HCT116 (cell line): ENCODE measurements at regions not wholly inside any gene's neighbourhood (a gene's known extent, or its start where the extent isn't known, plus 50 kb on each side); places are given as distances from the start of the nearest gene placed in this dataset.

Source experiments
- ATAC-seq: fragments of 200-7000 bp; cut with Tn5 transposase; 2 replicates; pipeline ENCODE4 v1.9.1; 2020; ENCODE audit warnings: mild to moderate bottlenecking, moderate library complexity
- BruUV-seq: library from RNA; stranded (reverse); fragments of 400-500 nt; replicated peaks from 2 replicates; lab custom pipeline; 2021; lab: Mats Ljungman, UMichigan
- CTCF ChIA-PET: fragments of 300-600 bp; sonication (Branson Sonifier 250); formaldehyde crosslinking; loops from one replicate; lab custom pipeline; 2021; ENCODE audit warnings: antibody characterized with exemption; lab: Charles Lee
- POLR2A ChIA-PET: fragments of 300-600, 350-600 bp; sonication (Branson Sonifier 250); formaldehyde crosslinking; loops from one replicate; lab custom pipeline; 2021; ENCODE audit warnings: antibody characterized with exemption; lab: Charles Lee
- RAD21 ChIA-PET, 2 experiments: fragments of 300-600 bp; sonication (Branson Sonifier 250); formaldehyde crosslinking; loops; one replicate each; lab custom pipeline; 2023; ENCODE audit warnings: low total read pairs in 2 of 2; ENCODE audit not compliant: uncharacterized antibody in 2 of 2, unreplicated experiment in 2 of 2, low non-redundant PET in 1 of 2; lab: Charles Lee
- DNase-seq: peaks from one replicate; pipeline ENCODE4 v3.0.0-alpha.2; 2010; ENCODE audit warnings: low read depth, low spot score
- H2AFZ ChIP-seq: fragments of 200-600 bp; shearing (Covaris generic), sonication (generic); 2 replicates; pipeline ENCODE4 v1.6.1; 2017; ENCODE audit warnings: low read depth, mixed run types, mixed read lengths, antibody characterized with exemption, low read length; ENCODE audit not compliant: poor library complexity, severe bottlenecking
- H3K27ac ChIP-seq: 2 replicates; pipeline ENCODE4 v1.5.1; 2012; ENCODE audit warnings: low read depth, low read length
- H3K27me3 ChIP-seq: fragments of 200-600 bp; sonication (generic); 2 replicates; pipeline ENCODE4 v1.6.1; 2016; ENCODE audit warnings: mixed run types, low read length, mixed read lengths; ENCODE audit not compliant: insufficient read depth
- H3K36me3 ChIP-seq, 2 experiments: fragments of 200-500 bp in 1 of 2; fragments of 200-600 bp in 1 of 2; sonication (Bioruptor generic) in 1 of 2; sonication (generic) in 1 of 2; 2 replicates each; pipeline versions ENCODE4 v1.5.1 to v1.6.1; 2014 to 2016; ENCODE audit warnings: low read length in 2 of 2, inconsistent platforms in 1 of 2, mixed read lengths in 1 of 2, mixed run types in 1 of 2; ENCODE audit not compliant: insufficient read depth in 2 of 2, control insufficient read depth in 1 of 2
- H3K4me1 ChIP-seq, 2 experiments: fragments of 200-600 bp in 1 of 2; sonication (generic) in 1 of 2; 2 replicates each; pipeline versions ENCODE4 v1.5.1 to v1.6.1; 2012 to 2017; ENCODE audit warnings: low read length in 2 of 2, inconsistent platforms in 1 of 2, mild to moderate bottlenecking in 1 of 2, mixed read lengths in 1 of 2, mixed run types in 1 of 2, moderate library complexity in 1 of 2; ENCODE audit not compliant: insufficient read depth in 2 of 2, control insufficient read depth in 1 of 2
- H3K4me2 ChIP-seq: fragments of 200-600 bp; sonication (generic); 2 replicates; pipeline ENCODE4 v1.6.1; 2017; ENCODE audit warnings: mixed run types, low read length, mixed read lengths
- H3K4me3 ChIP-seq, 2 experiments: fragments of 200-600 bp in 1 of 2; sonication (generic) in 1 of 2; replicated peaks in 1 of 2; 2 replicates each; pipeline ENCODE4 v1.5.1; 2011 to 2016; ENCODE audit warnings: low read length in 2 of 2, control low read depth in 1 of 2, low read depth in 1 of 2, mild to moderate bottlenecking in 1 of 2, mixed read lengths in 1 of 2, mixed run types in 1 of 2
- H3K79me2 ChIP-seq: fragments of 200-600 bp; sonication (generic); 2 replicates; pipeline ENCODE4 v1.6.1; 2017; ENCODE audit warnings: mild to moderate bottlenecking, mixed run types, low read length, moderate library complexity, mixed read lengths; ENCODE audit not compliant: insufficient read depth
- H3K9ac ChIP-seq: fragments of 200-600 bp; sonication (generic); 2 replicates; pipeline ENCODE4 v1.6.1; 2016; ENCODE audit warnings: low read length, mixed read lengths
- H3K9me2 ChIP-seq: fragments of 200-600 bp; sonication (generic), shearing (Covaris generic); 2 replicates; pipeline ENCODE4 v1.6.1; 2017; ENCODE audit warnings: mixed run types, mild to moderate bottlenecking, moderate library complexity; ENCODE audit not compliant: insufficient read depth
- H3K9me3 ChIP-seq, 2 experiments: fragments of 200-500 bp in 1 of 2; fragments of 200-600 bp in 1 of 2; sonication (Bioruptor generic) in 1 of 2; sonication (generic) in 1 of 2; 2 replicates each; pipeline ENCODE4 v1.6.1; 2014 to 2017; ENCODE audit warnings: low read length in 2 of 2, mixed read lengths in 2 of 2, inconsistent platforms in 1 of 2, low read depth in 1 of 2, mild to moderate bottlenecking in 1 of 2, mixed run types in 1 of 2, moderate library complexity in 1 of 2; ENCODE audit not compliant: control insufficient read depth in 1 of 2, insufficient read depth in 1 of 2
- H4K20me1 ChIP-seq: fragments of 200-600 bp; sonication (generic), shearing (Covaris generic); 2 replicates; pipeline ENCODE4 v1.6.1; 2017; ENCODE audit warnings: mixed run types, mild to moderate bottlenecking, moderate library complexity; ENCODE audit not compliant: insufficient read depth
- CBX3 ChIP-seq: IDR thresholded peaks from 2 replicates; pipeline ENCODE4 v1.6.1; 2012; ENCODE audit warnings: low read depth
- ELF1 ChIP-seq: IDR thresholded peaks from 2 replicates; pipeline ENCODE4 v1.6.1; 2012; ENCODE audit warnings: low read depth, borderline replicate concordance
- FOSL1 ChIP-seq: IDR thresholded peaks from 2 replicates; pipeline ENCODE4 v1.6.1; 2012; ENCODE audit warnings: low read depth
- POLR2A ChIP-seq: IDR thresholded peaks from 2 replicates; pipeline ENCODE4 v1.7.0; 2011; ENCODE audit warnings: borderline replicate concordance; ENCODE audit not compliant: insufficient read depth, insufficient read length; ENCODE audit errors: extremely low read depth
- RAD21 ChIP-seq: IDR thresholded peaks from 2 replicates; pipeline ENCODE4 v1.6.1; 2012; ENCODE audit warnings: low read depth, mild to moderate bottlenecking
- SRF ChIP-seq: IDR thresholded peaks from 2 replicates; pipeline ENCODE4 v1.6.1; 2012; ENCODE audit warnings: low read depth
- intact Hi-C: fragments of 100-400 bp; cut with micrococcal nuclease; formaldehyde crosslinking; loops from 2 replicates; pipeline ENCODE4 v1.10.0; 2022
- TF ChIP-seq, protein P1 (sequence below): IDR thresholded peaks from 2 replicates; pipeline ENCODE4 v1.6.1; 2012; ENCODE audit warnings: low read depth

DNA sequence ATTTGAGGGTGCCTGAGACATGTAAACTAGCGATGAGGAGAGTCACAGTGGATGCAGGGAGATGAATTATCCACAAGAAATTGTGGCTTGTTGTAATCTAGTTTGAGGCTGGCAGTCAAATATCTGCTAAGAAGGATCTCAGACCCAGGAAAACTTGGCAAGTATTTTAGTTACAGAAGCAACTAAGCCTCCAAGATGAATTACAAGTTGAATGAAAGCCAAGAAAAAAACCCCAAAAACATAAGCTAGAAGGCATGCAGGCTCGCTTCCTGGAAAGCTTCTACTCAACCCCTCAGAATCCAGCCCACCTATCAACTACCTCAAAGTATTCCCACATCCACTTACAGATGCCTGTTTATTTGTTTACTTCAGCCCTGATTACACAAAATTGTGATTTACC is 696.9 kb downstream of the MAT2B start (continued):
- TF ChIP-seq CBX3: no peak
- no peak for TF ChIP-seq SRF
- no peak for TF ChIP-seq POLR2A
- no peak for TF ChIP-seq ELF1
- TF ChIP-seq, protein P1, sequence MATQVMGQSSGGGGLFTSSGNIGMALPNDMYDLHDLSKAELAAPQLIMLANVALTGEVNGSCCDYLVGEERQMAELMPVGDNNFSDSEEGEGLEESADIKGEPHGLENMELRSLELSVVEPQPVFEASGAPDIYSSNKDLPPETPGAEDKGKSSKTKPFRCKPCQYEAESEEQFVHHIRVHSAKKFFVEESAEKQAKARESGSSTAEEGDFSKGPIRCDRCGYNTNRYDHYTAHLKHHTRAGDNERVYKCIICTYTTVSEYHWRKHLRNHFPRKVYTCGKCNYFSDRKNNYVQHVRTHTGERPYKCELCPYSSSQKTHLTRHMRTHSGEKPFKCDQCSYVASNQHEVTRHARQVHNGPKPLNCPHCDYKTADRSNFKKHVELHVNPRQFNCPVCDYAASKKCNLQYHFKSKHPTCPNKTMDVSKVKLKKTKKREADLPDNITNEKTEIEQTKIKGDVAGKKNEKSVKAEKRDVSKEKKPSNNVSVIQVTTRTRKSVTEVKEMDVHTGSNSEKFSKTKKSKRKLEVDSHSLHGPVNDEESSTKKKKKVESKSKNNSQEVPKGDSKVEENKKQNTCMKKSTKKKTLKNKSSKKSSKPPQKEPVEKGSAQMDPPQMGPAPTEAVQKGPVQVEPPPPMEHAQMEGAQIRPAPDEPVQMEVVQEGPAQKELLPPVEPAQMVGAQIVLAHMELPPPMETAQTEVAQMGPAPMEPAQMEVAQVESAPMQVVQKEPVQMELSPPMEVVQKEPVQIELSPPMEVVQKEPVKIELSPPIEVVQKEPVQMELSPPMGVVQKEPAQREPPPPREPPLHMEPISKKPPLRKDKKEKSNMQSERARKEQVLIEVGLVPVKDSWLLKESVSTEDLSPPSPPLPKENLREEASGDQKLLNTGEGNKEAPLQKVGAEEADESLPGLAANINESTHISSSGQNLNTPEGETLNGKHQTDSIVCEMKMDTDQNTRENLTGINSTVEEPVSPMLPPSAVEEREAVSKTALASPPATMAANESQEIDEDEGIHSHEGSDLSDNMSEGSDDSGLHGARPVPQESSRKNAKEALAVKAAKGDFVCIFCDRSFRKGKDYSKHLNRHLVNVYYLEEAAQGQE: no peak

DNA sequence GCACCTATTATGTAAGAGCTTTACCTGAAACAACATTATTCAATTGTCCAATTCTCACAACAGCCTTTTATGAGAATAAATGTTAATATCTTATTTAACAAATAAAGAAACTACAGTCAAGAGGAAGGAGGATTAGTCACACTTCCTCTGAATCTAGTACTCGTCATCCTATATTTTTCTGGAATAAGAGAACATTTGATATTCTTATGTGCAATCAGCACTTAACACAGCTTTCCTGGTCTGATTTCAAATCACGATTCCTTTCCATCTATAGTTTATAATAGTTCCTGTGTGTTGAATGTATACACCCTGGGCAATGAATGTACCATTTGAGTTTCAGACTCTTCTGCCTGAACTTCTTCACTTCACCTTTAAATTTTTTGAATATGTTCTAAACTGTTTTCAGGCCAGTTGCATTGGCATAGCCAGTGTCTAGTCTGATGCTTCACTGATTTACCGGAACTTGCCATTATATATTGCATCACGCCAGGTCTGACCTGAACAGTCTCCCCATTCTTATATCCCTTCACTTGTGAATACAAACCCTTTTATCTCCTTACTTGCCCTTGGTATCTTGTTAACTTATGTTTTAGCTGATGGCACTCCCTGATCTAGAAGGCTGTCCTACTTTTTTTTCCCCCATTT is 698.3 kb downstream of the MAT2B start:
- Histone ChIP-seq H2AFZ (no peak overlapping the region), H3K27me3 (no peaks in the 10 kb centered on the region), H3K36me3 (no peaks in the 10 kb centered on the region), H4K20me1 (no peaks in the 10 kb centered on the region), H3K4me3 (no peak overlapping the region), H3K79me2 (no peaks in the 10 kb centered on the region), H3K4me2 (no peak overlapping the region), H3K9me3 (peaks cover 15 to 22% of the 10 kb centered on the region in 2 experiments; a peak in 2 of 4 replicates), H3K9me2 (no peaks in the 10 kb centered on the region), H3K4me1 (no peaks in the 10 kb centered on the region), H3K9ac (no peak overlapping the region), H3K27ac (no peak overlapping the region)
- TF ChIP-seq RAD21 (no peak), CBX3 (no peak), FOSL1 (no peak)
- ChIA-PET CTCF (no interaction called here), POLR2A (no interaction called here), RAD21 (no interaction called here)
- DNase-seq (no peak), ATAC-seq (no peak)
- intact Hi-C loops: no loop called here
- BruUV-seq: no TSS peak
